ENCODE measurements at regions not wholly inside any gene's neighbourhood (a gene's known extent, or its start where the extent isn't known, plus 50 kb on each side); places are given as distances from the start of the nearest gene placed in this dataset.

- Histone ChIP-seq H3K9ac (no peak overlapping the region), H2AFZ (ENCODE audit: low read depth) (no peak overlapping the region), H4K20me1 (ENCODE audit: insufficient read depth) (no peaks in the 10 kb centered on the region)
Measured at GRCh38 chr18:78447211-78447610, 532.4 kb upstream of the SALL3 start.

GRCh38 chr18:78448106-78448505 lies 531.5 kb upstream of the SALL3 start:
- H3K4me3 ChIP-seq (IDR thresholded peaks at IDR 0.05; ENCODE audit: insufficient read depth, low read depth, low read length), result no peak overlapping the region
- no peaks in the 10 kb centered on the region for H3K27me3 ChIP-seq (ENCODE audit: insufficient read depth, low read depth)
- no peak overlapping the region for H3K27ac ChIP-seq
- H3K36me3 ChIP-seq (ENCODE audit: insufficient read depth), result no peaks in the 10 kb centered on the region
- no peak overlapping the region for H3K4me2 ChIP-seq
- no peak overlapping the region for H2AFZ ChIP-seq (ENCODE audit: low read depth)
- H3K4me1 ChIP-seq (ENCODE audit: low read depth, poor library complexity, severe bottlenecking), result no peaks in the 10 kb centered on the region
- H4K20me1 ChIP-seq (ENCODE audit: insufficient read depth), result no peaks in the 10 kb centered on the region
- H3K79me2 ChIP-seq (ENCODE audit: insufficient read depth, low read depth), result no peaks in the 10 kb centered on the region
- TF ChIP-seq CTCF (conservative IDR thresholded peaks at IDR 0.05; ENCODE audit: low read depth, low read length), result peak; percentile 25; the same call in 1 of the 2 replicates
- no peak overlapping the region for H3K9ac ChIP-seq

More at GRCh38 chr18:78447211-78447610, 532.4 kb upstream of the SALL3 start:
- Histone ChIP-seq H3K4me3 (IDR thresholded peaks at IDR 0.05; ENCODE audit: insufficient read depth, low read depth, low read length) (no peak overlapping the region), H3K4me2 (no peak overlapping the region), H3K27me3 (ENCODE audit: insufficient read depth, low read depth) (no peaks in the 10 kb centered on the region), H3K36me3 (ENCODE audit: insufficient read depth) (no peaks in the 10 kb centered on the region), H3K27ac (no peak overlapping the region), H3K4me1 (ENCODE audit: low read depth, poor library complexity, severe bottlenecking) (no peaks in the 10 kb centered on the region), H3K79me2 (ENCODE audit: insufficient read depth, low read depth) (no peaks in the 10 kb centered on the region)
- TF ChIP-seq CTCF (conservative IDR thresholded peaks at IDR 0.05; ENCODE audit: low read depth, low read length), result no peak

GRCh38 chr18:78448591-78448990 lies 531.0 kb upstream of the SALL3 start:
- Histone ChIP-seq H4K20me1 (ENCODE audit: insufficient read depth) (no peaks in the 10 kb centered on the region), H3K4me1 (ENCODE audit: low read depth, poor library complexity, severe bottlenecking) (no peaks in the 10 kb centered on the region), H3K4me3 (IDR thresholded peaks at IDR 0.05; ENCODE audit: insufficient read depth, low read depth, low read length) (no peak overlapping the region), H3K27me3 (ENCODE audit: insufficient read depth, low read depth) (no peaks in the 10 kb centered on the region), H3K4me2 (no peak overlapping the region), H3K9ac (no peak overlapping the region), H3K79me2 (ENCODE audit: insufficient read depth, low read depth) (no peaks in the 10 kb centered on the region), H2AFZ (ENCODE audit: low read depth) (no peak overlapping the region), H3K27ac (no peak overlapping the region), H3K36me3 (ENCODE audit: insufficient read depth) (no peaks in the 10 kb centered on the region)
- TF ChIP-seq CTCF (conservative IDR thresholded peaks at IDR 0.05; ENCODE audit: low read depth, low read length), result no peak

- no peak overlapping the region for H3K4me2 ChIP-seq
Measured at GRCh38 chr18:78454221-78454620, 525.4 kb upstream of the SALL3 start.

More at GRCh38 chr18:78454221-78454620, 525.4 kb upstream of the SALL3 start:
- H3K27ac ChIP-seq, result no peak overlapping the region
- H3K79me2 ChIP-seq (ENCODE audit: insufficient read depth, low read depth), result no peaks in the 10 kb centered on the region
- TF ChIP-seq CTCF (conservative IDR thresholded peaks at IDR 0.05; ENCODE audit: low read depth, low read length), result no peak
- no peaks in the 10 kb centered on the region for H3K27me3 ChIP-seq (ENCODE audit: insufficient read depth, low read depth)
- H4K20me1 ChIP-seq (ENCODE audit: insufficient read depth), result no peaks in the 10 kb centered on the region
- H3K9ac ChIP-seq, result no peak overlapping the region
- H3K4me3 ChIP-seq (IDR thresholded peaks at IDR 0.05; ENCODE audit: insufficient read depth, low read depth, low read length), result no peak overlapping the region
- H2AFZ ChIP-seq (ENCODE audit: low read depth), result no peak overlapping the region
- no peaks in the 10 kb centered on the region for H3K36me3 ChIP-seq (ENCODE audit: insufficient read depth)
- no peaks in the 10 kb centered on the region for H3K4me1 ChIP-seq (ENCODE audit: low read depth, poor library complexity, severe bottlenecking)

Measured in KMS-11 (cell line).